H1 (cell line): ENCODE measurements at regions not wholly inside any gene's neighbourhood (a gene's known extent, or its start where the extent isn't known, plus 50 kb on each side); places are given as distances from the start of the nearest gene placed in this dataset.

Source experiments
- GTF2F1 ChIP-seq: IDR thresholded peaks from 2 replicates; pipeline ENCODE4 v1.6.1; 2012; ENCODE audit warnings: low read depth, low read length, improper control_type of control experiment, borderline replicate concordance
- SP2 ChIP-seq: IDR thresholded peaks from 2 replicates; pipeline ENCODE4 v1.6.1; 2012; ENCODE audit warnings: mild to moderate bottlenecking, low read length, inconsistent platforms

GRCh38 chr12:89878950-89879349 is 170.3 kb upstream of the ATP2B1 start (continued):
- no peak for TF ChIP-seq SP2
- no peak for TF ChIP-seq GTF2F1
